ENCODE measurements at regions not wholly inside any gene's neighbourhood (a gene's known extent, or its start where the extent isn't known, plus 50 kb on each side); places are given as distances from the start of the nearest gene placed in this dataset.

- Histone ChIP-seq H4K20me1 (ENCODE audit: insufficient read depth, low read length) (no peaks in the 10 kb centered on the region), H3K27me3 (ENCODE audit: control insufficient read depth in 2 of 2, insufficient read depth in 2 of 2, low read length in 2 of 2) (no peaks in the 10 kb centered on the region), H3K36me3 (replicated peaks in 1 of 2; ENCODE audit: control insufficient read depth in 1 of 2, insufficient read depth in 2 of 2, low read length in 2 of 2) (no peaks in the 10 kb centered on the region), H3K27ac (ENCODE audit: low read depth in 1 of 2, low read length in 2 of 2) (no peak overlapping the region), H2AFZ (ENCODE audit: insufficient read depth, low read depth, low read length, poor library complexity, severe bottlenecking) (no peak overlapping the region), H3K9me3 (replicated peaks in 1 of 2; ENCODE audit: control insufficient read depth in 1 of 2, insufficient read depth in 1 of 2, low read length in 2 of 2) (no peaks in the 10 kb centered on the region), H3K4me1 (ENCODE audit: control insufficient read depth in 1 of 2, insufficient read depth in 2 of 2, low read length in 2 of 2) (no peaks in the 10 kb centered on the region), H3K4me2 (replicated peaks; ENCODE audit: extremely low read depth, low read length, poor library complexity, severe bottlenecking) (no peak overlapping the region), H3K79me2 (ENCODE audit: insufficient read depth, low read length) (no peaks in the 10 kb centered on the region), H3K4me3 (replicated peaks in 1 of 3; ENCODE audit: low read depth in 2 of 3, low read length in 3 of 3) (no peak overlapping the region), H3K9ac (ENCODE audit: insufficient read depth, low read length, poor library complexity, severe bottlenecking) (no peak overlapping the region)
- intact Hi-C loops (cut with micrococcal nuclease) = no loop called here
- Mint-ChIP-seq H3K4me1 (no peaks in the 10 kb centered on the region), H3K36me3 (no peaks in the 10 kb centered on the region), H3K27me3 (ENCODE audit: low read depth in 3 of 3) (peaks cover 10 to 13% (median 11%) of the 10 kb centered on the region in 3 donors), H3K27ac (no peak overlapping the region), H3K4me3 (no peak overlapping the region), H3K9me3 (peaks cover 0 to 9% (median 3%) of the 10 kb centered on the region in 7 donors)
- TF ChIP-seq CTCF (IDR thresholded peaks at IDR 0.05) = no peak
- no peak for DNase-seq
- whole genome bisulfite sequencing (ENCODE audit: insufficient coverage) = 96% methylated on average over 27 of the region's 27 CpGs
Observed at GRCh38 chr14:101065246-101065645, 161.7 kb upstream of the RTL1 start.

GRCh38 chr14:101065696-101066694, 162.5 kb upstream of the RTL1 start:
- Histone ChIP-seq H2AFZ (ENCODE audit: insufficient read depth, low read depth, low read length, poor library complexity, severe bottlenecking) (no peak overlapping the region), H4K20me1 (ENCODE audit: insufficient read depth, low read length) (no peaks in the 10 kb centered on the region), H3K9ac (ENCODE audit: insufficient read depth, low read length, poor library complexity, severe bottlenecking) (no peak overlapping the region), H3K27ac (ENCODE audit: low read depth in 1 of 2, low read length in 2 of 2) (no peak overlapping the region), H3K4me3 (replicated peaks in 1 of 3; ENCODE audit: low read depth in 2 of 3, low read length in 3 of 3) (no peak overlapping the region), H3K4me1 (ENCODE audit: control insufficient read depth in 1 of 2, insufficient read depth in 2 of 2, low read length in 2 of 2) (no peaks in the 10 kb centered on the region), H3K36me3 (replicated peaks in 1 of 2; ENCODE audit: control insufficient read depth in 1 of 2, insufficient read depth in 2 of 2, low read length in 2 of 2) (no peaks in the 10 kb centered on the region), H3K27me3 (ENCODE audit: control insufficient read depth in 2 of 2, insufficient read depth in 2 of 2, low read length in 2 of 2) (no peaks in the 10 kb centered on the region), H3K4me2 (replicated peaks; ENCODE audit: extremely low read depth, low read length, poor library complexity, severe bottlenecking) (no peak overlapping the region), H3K79me2 (ENCODE audit: insufficient read depth, low read length) (no peaks in the 10 kb centered on the region), H3K9me3 (replicated peaks in 1 of 2; ENCODE audit: control insufficient read depth in 1 of 2, insufficient read depth in 1 of 2, low read length in 2 of 2) (no peaks in the 10 kb centered on the region)
- H3K27ac Mint-ChIP-seq = no peak overlapping the region
- H3K27me3 Mint-ChIP-seq (ENCODE audit: low read depth in 3 of 3) = peaks cover 11 to 13% (median 11%) of the 10 kb centered on the region in 3 donors
- H3K4me1 Mint-ChIP-seq = no peaks in the 10 kb centered on the region
- H3K4me3 Mint-ChIP-seq = no peak overlapping the region
- no peak for TF ChIP-seq CTCF (IDR thresholded peaks at IDR 0.05)
- intact Hi-C loops (cut with micrococcal nuclease) = no loop called here
- peaks cover 0 to 8% (median 3%) of the 10 kb centered on the region in 7 donors for H3K9me3 Mint-ChIP-seq
- no peak for DNase-seq
- no peaks in the 10 kb centered on the region for H3K36me3 Mint-ChIP-seq
- WGBS (ENCODE audit: insufficient coverage) = 97% methylated on average over 37 of the region's 43 CpGs

All from CD14-positive monocyte (primary cell).